ENCODE measurements at regions not wholly inside any gene's neighbourhood (a gene's known extent, or its start where the extent isn't known, plus 50 kb on each side); places are given as distances from the start of the nearest gene placed in this dataset.
"Not testable (repeated sequence)": the region's sequence is repeated elsewhere in the genome, so short reads cannot be mapped to it uniquely, and the experiment has no call there.

DNA sequence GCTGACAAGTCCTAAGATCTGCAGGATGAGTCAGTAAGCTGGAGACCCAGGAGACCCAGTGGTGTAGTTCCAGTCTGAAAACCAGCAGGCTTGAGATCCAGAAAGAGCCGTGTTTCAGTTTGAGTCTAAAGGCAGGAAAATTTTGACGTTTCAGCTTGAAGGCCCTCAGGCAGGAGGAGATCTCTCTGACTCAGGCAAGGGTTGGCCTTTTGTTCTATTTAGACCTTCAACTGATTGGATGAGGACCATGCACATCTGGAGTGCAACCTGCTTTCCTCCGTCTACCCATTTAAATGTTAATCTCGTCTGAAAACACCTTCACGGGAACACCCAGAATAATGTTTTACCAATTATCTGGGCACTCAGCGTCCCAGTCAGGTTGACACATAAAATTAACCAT is 69.5 kb downstream of the NPIPA7 start:
- TF ChIP-seq, protein P1, sequence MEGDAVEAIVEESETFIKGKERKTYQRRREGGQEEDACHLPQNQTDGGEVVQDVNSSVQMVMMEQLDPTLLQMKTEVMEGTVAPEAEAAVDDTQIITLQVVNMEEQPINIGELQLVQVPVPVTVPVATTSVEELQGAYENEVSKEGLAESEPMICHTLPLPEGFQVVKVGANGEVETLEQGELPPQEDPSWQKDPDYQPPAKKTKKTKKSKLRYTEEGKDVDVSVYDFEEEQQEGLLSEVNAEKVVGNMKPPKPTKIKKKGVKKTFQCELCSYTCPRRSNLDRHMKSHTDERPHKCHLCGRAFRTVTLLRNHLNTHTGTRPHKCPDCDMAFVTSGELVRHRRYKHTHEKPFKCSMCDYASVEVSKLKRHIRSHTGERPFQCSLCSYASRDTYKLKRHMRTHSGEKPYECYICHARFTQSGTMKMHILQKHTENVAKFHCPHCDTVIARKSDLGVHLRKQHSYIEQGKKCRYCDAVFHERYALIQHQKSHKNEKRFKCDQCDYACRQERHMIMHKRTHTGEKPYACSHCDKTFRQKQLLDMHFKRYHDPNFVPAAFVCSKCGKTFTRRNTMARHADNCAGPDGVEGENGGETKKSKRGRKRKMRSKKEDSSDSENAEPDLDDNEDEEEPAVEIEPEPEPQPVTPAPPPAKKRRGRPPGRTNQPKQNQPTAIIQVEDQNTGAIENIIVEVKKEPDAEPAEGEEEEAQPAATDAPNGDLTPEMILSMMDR (tag by site-specific recombination; IDR thresholded peaks at IDR 0.05): not testable (repeated sequence)
- TF ChIP-seq ZNF292 (tag by site-specific recombination; IDR thresholded peaks at IDR 0.05; ENCODE audit: borderline replicate concordance, low read depth); ZNF302 (tag by site-specific recombination; IDR thresholded peaks at IDR 0.05; ENCODE audit: low read depth); ZBTB48 (tag by site-specific recombination; IDR thresholded peaks at IDR 0.05); ZNF223 (tag by site-specific recombination; IDR thresholded peaks at IDR 0.05): not testable (repeated sequence)

Data from HEK293 (cell line).